HG02610 (cell line): ENCODE measurements at regions not wholly inside any gene's neighbourhood (a gene's known extent, or its start where the extent isn't known, plus 50 kb on each side); places are given as distances from the start of the nearest gene placed in this dataset.
A peak's percentile ranks its signal among the peaks of the same experiment; 100 is the strongest.

ENCODE experiments used
- ATAC-seq: cut with Tn5 transposase; IDR thresholded peaks from one replicate; pipeline ENCODE4 v1.9.1; 2021; ENCODE audit warnings: mild to moderate bottlenecking, moderate library complexity; ENCODE audit not compliant: unreplicated experiment

DNA sequence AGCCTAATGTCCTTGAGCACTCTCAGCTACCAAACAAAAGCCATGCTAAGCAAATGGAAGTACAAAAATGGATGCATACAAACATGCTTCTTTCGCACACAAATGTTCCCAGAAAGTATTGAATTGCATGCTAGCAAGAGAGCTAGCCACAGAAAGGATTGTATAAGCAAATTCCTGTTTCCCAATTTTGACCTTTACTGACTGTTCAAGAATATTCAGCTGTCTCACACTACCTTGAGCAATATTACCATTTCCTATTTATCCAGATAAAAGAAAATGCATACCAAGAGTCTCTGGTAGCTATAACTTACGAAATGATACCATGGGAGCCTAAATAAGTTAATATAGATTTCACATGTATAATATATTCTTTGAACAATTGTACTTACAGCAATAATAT is 264.6 kb downstream of the TMEM167A start:
- no peak for ATAC-seq

DNA sequence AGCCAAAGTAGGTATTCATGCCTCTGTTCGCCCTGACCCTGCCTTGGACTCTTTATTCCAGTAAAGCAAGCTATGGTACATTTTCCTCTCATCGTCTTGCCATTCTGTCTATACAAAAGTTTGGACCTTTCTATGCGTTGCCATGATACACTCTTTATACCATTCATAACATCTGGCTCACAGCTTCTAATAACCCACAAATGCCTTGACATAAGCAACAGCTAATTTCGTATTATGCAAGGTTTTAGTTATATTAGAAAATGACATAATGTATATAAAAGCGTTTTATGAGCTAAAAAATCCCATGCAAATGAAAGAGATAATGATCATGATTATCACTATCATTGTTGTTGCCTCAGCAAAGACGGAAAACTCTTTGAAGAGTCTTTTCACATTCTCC is 265.7 kb downstream of the TMEM167A start:
- ATAC-seq, result no peak

DNA sequence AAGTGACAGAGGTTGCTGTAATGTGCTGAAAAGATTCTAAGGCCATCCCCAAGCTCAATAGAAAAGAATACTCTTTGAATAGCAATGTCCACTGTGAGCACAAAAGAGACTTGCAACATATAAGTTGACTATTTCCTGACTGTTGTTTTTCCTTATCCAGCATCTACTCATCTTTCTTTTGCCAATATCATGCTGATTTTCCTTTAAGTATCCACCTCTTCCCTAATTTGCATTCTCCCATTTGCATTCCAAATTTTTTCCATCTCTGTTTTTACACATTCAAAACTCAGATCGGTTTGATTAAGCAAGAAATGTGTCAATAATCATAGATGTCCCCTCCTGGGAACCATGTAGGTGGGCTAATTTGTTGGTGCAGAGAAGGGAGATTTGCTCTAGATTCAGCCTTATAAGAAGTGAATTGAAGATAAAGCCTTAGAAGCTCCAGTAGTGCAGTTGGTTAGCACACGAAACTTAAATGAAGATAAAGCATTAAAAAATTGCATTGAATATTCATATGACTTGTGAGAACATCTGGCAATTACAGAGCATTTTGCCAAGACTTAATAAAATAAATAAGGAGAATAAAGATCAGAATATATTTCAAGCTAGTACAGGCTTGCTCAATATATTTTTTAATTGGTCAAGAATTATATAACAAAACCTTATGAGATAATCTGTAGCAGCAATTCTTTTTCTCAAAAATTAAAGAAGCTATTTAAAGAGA is 267.6 kb downstream of the TMEM167A start:
- no peak for ATAC-seq

DNA sequence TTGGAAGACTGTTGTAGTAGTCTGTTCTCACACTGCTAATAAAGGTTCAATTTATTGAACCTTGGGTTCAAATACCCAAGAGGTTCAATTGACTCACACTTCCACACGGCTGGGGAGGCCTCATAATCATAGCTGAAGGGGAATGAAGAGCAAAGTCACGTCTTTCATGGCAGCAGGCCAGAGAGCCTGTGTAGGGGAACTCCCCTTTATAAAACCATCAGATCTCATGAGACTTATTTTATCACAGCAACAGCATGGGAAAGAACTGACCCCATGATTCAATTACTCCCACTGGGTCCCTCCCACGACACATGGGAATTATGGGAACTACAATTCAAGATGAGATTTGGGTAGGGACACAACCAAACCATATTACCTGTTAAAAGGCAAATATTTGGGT is 268.2 kb downstream of the TMEM167A start:
- no peak for ATAC-seq

DNA sequence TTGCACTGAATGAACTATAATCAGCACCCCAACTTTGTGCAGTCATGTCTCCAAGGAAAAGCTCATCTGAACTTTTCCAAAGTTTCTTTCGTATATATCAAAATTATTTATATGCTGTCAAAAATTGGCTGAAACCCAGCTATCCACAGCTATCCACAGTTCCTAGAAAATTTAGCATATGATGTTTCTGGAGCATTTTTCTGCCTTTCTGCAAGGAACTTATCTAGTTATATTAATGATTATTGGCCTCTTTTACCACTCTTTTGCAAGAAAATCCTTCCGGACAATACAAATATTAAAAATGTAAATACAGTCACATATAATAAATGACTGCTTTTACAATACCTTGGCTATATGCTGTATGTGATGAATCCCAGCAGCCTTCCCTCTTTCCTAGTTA is 270.2 kb downstream of the TMEM167A start:
- ATAC-seq, result no peak

DNA sequence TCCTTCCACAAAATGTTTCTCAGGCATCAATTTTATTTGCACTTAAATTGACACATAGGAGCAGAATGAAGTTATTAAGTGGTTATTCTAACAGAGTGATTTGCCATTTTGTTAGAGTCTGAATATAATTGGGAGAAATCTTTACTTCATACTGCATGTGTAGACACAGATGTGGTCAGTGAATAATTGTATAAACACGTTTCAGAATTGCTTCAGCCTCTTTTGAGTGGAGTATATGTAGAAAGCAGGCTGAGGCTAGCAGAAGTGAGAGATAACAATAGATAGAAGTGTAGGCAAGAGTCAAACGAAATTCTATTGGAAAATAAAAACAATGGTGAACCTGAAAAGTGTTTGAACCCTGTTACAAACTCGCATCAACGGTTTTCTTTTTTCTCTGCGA is 270.7 kb downstream of the TMEM167A start:
- ATAC-seq, result no peak

DNA sequence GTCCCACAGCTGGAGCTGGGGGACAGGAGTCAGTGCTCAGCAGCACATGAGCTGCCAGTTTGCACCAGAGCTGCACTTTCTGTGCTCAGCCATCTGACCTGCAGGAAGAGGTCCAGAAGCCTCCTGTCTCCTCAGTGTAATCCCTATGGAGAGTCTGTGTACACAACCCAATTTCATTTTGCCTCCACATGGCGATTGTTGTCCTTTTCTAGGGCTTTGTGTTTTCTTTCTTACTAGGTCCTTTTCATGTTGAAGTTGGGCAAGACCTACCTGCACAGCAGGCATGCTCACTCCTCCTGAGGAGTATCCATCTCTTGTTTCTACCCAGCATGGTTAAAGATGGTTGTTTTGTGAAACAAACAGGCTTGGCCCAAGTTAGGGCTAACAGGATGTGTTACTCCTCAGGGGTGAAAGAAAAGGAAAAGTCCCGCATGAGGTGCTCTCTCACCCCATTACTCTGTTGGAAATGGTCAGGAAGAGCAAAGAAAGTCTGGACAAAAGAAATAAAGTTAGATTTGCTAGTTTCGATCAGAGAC is 273.0 kb downstream of the TMEM167A start:
- no peak for ATAC-seq

DNA sequence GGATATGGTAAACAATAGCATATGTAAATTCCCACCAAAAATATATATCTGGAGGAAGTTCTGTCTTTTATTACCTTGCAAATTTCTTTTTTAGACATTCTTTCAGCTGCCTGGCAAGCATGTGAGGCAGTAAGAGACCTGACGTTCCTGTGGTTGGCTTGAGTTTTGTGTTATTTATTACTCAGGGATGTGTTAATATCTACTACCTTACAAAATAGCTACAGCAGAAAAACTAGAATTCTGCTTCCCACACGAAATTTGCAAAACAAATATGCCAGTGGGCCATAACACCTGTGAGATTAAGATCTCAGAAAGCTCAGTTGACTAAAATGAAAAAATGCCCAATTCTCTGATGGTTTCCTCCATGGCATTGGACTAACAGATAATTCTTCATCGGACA is 274.2 kb downstream of the TMEM167A start:
- ATAC-seq, result peak; percentile 68

DNA sequence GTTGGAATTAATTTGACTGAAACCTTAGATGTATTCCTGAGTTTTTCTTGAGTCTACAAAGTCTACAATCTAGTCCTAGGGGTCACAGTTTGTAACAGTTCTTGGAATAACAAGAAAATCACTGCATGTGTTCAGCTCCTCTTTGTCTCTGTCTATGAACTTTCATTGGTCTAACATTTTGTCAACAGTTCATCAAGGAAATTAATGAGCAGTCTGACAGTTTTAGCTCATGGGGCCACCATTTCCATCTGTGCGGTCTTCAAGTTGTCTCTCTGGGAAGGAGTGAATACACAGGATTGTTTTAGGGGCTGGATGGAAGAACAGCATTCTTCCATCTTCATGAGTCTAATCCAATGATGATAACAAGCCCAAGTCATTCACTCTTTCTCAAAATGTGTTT is 276.4 kb downstream of the TMEM167A start:
- ATAC-seq, result no peak

DNA sequence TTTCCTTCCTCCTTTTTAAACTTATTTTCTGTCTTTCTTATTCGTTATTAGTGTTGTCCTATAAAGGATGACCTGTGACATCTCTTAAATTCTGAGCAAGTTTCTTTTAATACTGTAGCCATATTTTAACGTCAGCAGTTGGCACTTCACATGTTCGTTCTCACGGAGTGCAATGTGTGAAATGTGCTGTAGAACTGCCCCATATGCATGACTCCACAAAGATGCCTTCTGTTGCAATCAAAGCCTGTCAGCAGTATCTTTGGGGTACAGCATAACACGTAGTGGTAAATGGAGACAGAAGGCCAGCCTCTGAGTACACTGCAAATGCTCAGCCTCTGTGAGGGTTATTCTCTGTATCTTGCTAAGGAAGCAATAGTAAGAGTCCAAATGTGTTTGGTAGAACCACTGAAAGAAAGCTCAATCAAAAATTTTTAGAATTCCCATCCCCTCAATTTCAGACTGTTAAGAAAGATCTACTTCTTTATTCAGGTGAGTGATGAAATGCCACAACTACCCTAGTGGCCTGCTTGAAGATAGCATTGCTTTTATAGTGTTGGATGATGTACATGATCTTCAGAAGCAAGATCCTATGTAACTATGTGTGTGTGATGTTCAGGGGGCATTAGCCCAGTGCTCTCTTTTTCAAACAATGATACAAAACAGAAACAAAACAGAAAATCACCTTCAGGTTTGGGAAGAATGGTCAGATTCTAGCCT is 277.7 kb downstream of the TMEM167A start:
- ATAC-seq, result no peak

DNA sequence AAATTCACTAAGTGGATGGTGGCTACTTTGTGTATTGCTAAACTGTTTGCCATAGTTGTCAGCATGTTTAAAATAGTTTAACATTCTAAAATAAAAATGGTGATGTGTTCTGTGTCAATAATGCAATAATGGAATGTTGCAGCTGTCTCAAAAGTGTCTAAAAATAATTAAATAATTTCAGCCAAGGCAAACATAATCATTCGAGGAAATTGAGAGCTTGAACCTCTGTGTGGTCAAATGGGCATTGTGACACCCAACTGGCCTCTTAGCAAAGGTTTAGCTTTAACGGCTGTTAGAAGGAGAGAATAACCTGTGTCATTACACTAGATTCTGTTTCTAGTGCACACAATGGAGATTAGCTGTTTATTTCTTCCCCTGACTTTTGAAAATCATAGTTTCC is 278.5 kb downstream of the TMEM167A start:
- ATAC-seq, result no peak

DNA sequence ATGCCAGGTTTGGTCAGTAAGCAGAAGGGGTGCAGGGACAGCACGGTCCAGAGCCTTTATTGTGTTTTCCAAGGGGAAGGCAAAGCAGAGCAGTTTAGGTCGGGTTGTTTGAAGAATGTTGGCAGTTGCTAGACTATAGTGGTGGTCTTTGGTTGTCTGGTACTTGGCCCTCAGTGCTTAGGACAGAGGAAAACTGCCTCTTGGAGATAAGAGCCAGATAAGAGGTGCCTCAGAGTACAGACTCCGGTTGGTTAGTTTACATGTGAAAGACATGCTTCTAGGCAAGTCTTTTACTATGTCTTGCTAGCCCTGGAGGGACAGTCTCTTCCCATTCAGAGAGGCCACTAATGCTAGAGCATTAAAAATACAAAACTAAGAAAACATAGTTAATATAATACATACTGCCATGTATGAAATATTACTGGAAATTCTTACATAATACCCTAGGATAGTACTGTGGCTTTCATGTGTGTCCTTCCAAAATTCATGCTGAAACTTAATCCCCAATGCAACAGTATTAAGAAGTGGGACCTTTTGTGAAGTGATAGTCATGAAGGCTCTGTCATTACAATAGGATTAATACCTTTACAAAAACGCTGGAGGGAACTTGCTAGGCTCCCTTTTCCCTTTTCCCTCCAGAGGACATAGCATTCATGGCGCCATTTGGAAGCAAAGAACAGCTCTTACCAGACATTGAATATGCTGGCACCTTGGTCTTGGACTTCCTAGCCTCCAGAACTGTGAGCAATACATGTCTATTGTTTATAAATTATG is 280.4 kb downstream of the TMEM167A start:
- no peak for ATAC-seq

DNA sequence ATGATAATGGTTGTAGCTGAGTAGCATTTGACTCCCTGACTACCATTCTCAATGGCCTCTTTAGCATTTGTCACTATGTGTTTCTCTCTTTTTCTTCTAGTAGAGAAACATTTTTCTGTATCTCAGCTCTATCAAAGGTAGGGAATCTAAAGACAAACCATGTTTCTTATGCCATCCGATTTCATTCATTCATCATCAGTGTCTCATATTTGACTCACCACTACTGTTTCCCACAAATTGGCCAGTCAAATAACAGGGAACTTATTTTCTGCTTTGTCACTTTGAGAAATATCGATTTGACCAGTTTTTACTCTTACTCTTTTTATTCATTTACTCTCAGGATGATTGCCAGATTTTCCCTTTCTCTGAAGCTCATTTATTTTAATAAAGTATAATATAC is 282.3 kb downstream of the TMEM167A start:
- no peak for ATAC-seq

DNA sequence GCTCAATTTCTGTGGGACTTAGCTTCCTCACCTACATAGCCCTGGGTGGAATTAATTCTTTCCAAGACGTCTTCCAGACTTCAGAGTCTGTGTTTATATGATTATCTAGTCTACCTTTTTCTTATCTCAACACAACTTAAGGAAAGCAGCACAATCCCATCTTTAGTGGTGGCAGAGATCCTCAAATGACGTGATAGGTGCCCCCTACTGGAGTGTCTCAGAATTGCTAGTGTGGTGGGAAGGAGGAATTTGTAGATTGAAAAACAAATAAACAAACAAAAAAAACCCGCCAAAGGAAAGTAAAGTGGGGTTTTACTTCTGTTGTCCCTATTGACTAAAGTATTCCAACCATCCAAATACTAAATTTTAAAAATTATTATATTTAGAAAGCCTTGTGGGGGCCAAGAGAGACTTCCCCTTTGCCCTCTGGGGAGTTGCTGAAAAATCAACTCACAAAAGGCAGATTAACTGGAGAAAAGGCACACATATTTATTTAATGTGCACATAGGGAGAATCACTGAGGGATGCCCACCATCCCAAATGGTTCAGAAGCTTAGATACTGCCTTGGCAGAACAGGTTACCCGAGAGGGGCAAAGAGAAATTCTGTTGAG is 283.3 kb downstream of the TMEM167A start:
- ATAC-seq, result no peak

DNA sequence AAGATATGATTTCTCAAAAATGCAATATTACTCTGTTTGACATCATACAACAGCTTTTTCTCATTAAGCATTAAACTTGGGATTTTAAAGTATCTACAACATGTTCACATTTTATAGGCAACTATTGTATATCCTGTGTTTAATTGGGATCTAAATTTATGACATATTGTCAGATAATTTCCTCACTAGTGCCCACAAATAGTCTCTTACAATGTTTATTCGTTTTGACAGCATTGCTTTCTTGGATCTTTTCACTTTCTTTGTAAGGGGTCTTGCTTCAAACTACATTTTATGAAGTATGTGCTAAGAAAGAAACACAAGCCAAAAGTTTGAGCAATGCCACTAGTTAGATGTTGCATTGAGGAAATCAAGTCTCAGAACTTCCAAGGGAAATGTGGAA is 285.1 kb downstream of the TMEM167A start:
- no peak for ATAC-seq

DNA sequence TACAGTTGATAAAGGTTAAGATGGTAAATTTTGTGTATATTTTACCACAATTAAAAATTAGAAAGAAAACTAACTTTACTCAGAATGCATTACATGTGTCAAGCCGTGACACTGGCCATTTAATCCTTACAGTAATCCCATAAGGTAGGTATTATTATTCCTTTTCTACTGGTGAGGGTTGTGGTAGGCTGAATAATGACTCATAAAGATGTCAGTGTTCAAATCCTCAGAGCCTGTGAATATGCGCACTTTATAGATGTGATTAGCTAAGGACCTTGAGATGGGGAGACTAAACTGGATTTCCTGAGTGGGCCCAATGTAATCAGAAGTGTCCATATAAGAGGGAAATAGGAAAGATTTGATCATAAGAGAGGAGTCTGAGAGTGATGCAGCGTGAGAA is 288.1 kb downstream of the TMEM167A start:
- ATAC-seq, result no peak

DNA sequence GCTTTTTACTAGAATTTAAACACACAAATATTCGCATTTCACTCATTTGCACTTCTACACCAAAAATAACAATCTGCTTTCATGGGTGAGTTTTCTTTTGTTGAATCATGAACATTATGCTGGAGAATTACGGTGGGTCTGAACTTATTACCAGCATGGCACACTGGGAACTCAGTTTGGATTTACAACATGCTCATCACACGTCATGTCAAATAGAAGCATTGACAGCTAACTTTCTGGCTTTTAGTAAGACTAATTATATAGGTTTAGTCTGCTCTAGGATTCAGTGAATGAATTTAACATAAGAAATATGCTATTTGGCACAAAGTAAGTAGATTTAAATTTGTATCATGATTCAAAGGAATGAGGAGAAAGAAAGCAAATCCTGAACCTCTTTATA is 290.4 kb downstream of the TMEM167A start:
- no peak for ATAC-seq

DNA sequence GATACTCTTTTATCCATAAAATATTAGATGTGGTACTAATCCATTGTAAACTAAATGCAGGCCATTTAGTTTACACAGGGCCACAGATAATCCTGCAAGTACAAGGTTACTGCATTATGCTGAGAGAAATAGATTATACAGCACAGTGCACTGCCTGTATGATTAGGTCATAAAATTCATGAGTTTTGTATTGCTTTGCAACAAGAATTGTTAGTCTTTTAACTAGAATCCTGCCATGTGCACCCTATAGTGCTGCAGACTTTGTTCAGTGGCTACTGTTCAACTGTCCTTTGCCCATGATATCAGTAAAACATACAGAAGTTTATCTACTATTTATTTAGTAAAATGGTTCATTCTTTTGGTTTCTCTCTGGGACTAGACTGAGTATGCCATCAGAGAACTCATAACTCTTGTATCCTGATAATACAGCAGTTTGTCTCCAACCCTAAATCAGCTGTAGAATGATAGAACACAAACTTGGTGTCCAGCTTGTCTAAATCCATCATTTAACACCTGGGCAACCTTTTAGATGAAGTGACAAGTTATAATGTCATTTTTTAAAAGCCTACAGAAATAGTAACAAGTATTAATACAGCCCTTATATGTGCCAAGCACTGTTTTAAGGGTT is 291.2 kb downstream of the TMEM167A start:
- no peak for ATAC-seq

DNA sequence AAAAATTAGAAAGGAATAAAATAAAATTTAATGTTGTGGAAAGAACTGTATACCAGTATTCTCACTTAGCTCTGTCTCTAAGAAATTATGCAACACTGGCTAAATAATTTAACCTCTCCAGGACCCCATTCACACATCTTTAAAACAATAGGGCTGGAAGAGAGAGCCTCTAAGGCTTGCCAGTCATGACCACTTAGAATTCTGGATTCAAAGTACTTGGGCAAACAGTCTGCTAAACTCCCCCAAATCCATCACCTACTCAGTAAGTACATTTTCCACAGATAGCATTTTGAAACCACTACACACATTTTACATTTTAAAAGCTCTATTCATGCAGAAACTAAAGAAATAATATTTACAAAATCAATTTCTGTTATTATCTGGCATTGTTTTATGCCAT is 291.7 kb downstream of the TMEM167A start:
- no peak for ATAC-seq

DNA sequence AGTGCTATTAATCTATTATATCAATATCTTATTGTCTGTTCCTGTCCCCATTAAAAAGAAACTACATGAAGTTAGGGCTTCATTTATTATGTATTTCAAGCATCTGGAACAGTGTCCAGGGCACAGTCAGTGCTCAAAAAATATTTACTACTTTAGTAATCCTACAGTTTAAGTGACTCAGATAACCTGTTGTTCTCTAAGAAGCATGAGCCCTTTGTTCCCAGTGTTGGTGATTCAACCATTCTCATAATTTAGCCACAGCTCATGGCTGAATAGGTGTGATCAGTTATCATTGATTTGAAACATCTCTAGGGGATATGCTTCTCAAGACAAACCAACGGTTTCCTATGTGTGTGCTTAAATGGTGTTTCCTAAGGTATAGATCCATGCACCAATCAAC is 292.7 kb downstream of the TMEM167A start:
- ATAC-seq, result no peak

DNA sequence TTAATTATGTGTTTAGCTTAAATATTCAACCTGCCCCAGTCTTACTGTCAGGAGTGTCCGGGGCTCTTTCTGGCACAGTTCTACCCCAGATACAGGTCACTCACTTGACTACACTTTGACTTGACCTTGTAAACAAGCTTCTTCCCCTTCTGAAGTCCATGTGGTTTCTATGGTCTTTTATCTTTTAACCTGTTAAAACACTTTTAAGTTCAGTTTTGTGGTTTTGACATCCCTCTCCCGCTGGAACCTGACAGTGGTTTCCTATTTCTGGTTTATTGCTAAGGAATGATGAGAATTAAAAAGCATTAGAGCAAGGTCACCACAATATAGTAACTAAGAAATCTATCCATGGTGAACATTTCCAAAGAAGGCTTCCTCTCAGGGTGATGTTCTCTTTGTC is 300.1 kb downstream of the TMEM167A start:
- no peak for ATAC-seq
